WTC11 (cell line): ENCODE measurements at regions not wholly inside any gene's neighbourhood (a gene's known extent, or its start where the extent isn't known, plus 50 kb on each side); places are given as distances from the start of the nearest gene placed in this dataset.

Source experiments
- AFF4 ChIP-seq: sonication (generic); formaldehyde crosslinking; IDR thresholded peaks from 2 replicates; pipeline ENCODE4 v1.8.1; 2023; ENCODE audit warnings: mild to moderate bottlenecking, missing genetic modification reagents, borderline replicate concordance
- AR ChIP-seq: fragments of 250-450 bp; sonication (Bioruptor Pico); IDR thresholded peaks from 2 replicates; pipeline ENCODE4 v1.9.0; 2021; ENCODE audit warnings: mild to moderate bottlenecking
- CREB1 ChIP-seq: sonication (generic); formaldehyde crosslinking; IDR thresholded peaks from 2 replicates; pipeline ENCODE4 v1.8.0; 2023; ENCODE audit warnings: mild to moderate bottlenecking, missing genetic modification reagents
- FOXJ3 ChIP-seq: sonication (generic); formaldehyde crosslinking; IDR thresholded peaks from 2 replicates; pipeline ENCODE4 v1.9.0; 2021; ENCODE audit warnings: missing genetic modification reagents, mild to moderate bottlenecking, borderline replicate concordance
- GABPB1 ChIP-seq: sonication (generic); formaldehyde crosslinking; IDR thresholded peaks from 2 replicates; pipeline ENCODE4 v1.8.1; 2023; ENCODE audit warnings: mild to moderate bottlenecking, missing genetic modification reagents
- SMAD3 ChIP-seq: sonication (generic); formaldehyde crosslinking; IDR thresholded peaks from 2 replicates; pipeline ENCODE4 v1.8.0; 2022; ENCODE audit warnings: missing genetic modification reagents, mild to moderate bottlenecking, borderline replicate concordance
- SP1 ChIP-seq: sonication (generic); formaldehyde crosslinking; conservative IDR thresholded peaks from 2 replicates; pipeline ENCODE4 v1.8.1; 2022; ENCODE audit warnings: missing genetic modification reagents
- ZNF317 ChIP-seq: sonication (generic); formaldehyde crosslinking; IDR thresholded peaks from 2 replicates; pipeline ENCODE4 v1.8.1; 2023; ENCODE audit warnings: low read depth, mild to moderate bottlenecking, moderate library complexity, missing genetic modification reagents, borderline replicate concordance
- TF ChIP-seq, protein P1 (sequence below): fragments of 200-600 bp; IDR thresholded peaks from 2 replicates; pipeline ENCODE4 v1.8.0; 2022; ENCODE audit warnings: antibody characterized with exemption

GRCh38 chr20:51195419-51195901 is 172.6 kb upstream of the KCNG1 start:
- TF ChIP-seq AR (CRISPR knock-in tag), result no peak
- TF ChIP-seq, protein P1, sequence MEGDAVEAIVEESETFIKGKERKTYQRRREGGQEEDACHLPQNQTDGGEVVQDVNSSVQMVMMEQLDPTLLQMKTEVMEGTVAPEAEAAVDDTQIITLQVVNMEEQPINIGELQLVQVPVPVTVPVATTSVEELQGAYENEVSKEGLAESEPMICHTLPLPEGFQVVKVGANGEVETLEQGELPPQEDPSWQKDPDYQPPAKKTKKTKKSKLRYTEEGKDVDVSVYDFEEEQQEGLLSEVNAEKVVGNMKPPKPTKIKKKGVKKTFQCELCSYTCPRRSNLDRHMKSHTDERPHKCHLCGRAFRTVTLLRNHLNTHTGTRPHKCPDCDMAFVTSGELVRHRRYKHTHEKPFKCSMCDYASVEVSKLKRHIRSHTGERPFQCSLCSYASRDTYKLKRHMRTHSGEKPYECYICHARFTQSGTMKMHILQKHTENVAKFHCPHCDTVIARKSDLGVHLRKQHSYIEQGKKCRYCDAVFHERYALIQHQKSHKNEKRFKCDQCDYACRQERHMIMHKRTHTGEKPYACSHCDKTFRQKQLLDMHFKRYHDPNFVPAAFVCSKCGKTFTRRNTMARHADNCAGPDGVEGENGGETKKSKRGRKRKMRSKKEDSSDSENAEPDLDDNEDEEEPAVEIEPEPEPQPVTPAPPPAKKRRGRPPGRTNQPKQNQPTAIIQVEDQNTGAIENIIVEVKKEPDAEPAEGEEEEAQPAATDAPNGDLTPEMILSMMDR, result no peak
- TF ChIP-seq SMAD3, result no peak
- TF ChIP-seq SP1 (CRISPR knock-in tag), result no peak
- TF ChIP-seq ZNF317 (CRISPR knock-in tag), result no peak
- TF ChIP-seq GABPB1, result no peak
- no peak for TF ChIP-seq FOXJ3 (CRISPR knock-in tag)
- TF ChIP-seq CREB1 (CRISPR knock-in tag), result no peak
- TF ChIP-seq AFF4 (CRISPR knock-in tag), result no peak
